Dermis blood vessel endothelial cell (primary cell): ENCODE measurements at regions not wholly inside any gene's neighbourhood (a gene's known extent, or its start where the extent isn't known, plus 50 kb on each side); places are given as distances from the start of the nearest gene placed in this dataset.

ENCODE experiments used
- DNase-seq: peaks from one replicate; pipeline ENCODE4 v3.0.0; 2010

GRCh38 chr10:2431961-2432360, 635.4 kb upstream of the PFKP start:
- no peak for DNase-seq

- DNase-seq: no peak
Observed at GRCh38 chr10:2427412-2427811, 639.9 kb upstream of the PFKP start.

GRCh38 chr10:2425320-2425719, 642.0 kb upstream of the PFKP start:
- DNase-seq: no peak

GRCh38 chr10:2414562-2414961, 652.8 kb upstream of the PFKP start:
- DNase-seq: no peak

GRCh38 chr10:2414039-2414438, 653.3 kb upstream of the PFKP start:
- DNase-seq: no peak

GRCh38 chr10:2410049-2410448, 657.3 kb upstream of the PFKP start:
- no peak for DNase-seq

- DNase-seq: no peak
Observed at GRCh38 chr10:2401459-2401858, 664.1 kb upstream of the ADARB2 start.

GRCh38 chr10:2399482-2399881, 662.2 kb upstream of the ADARB2 start:
- no peak for DNase-seq

GRCh38 chr10:2392145-2392812, 655.0 kb upstream of the ADARB2 start:
- no peak for DNase-seq

GRCh38 chr10:2387672-2388071, 650.3 kb upstream of the ADARB2 start:
- no peak for DNase-seq

- no peak for DNase-seq
Observed at GRCh38 chr10:2387261-2387660, 649.9 kb upstream of the ADARB2 start.

- DNase-seq: no peak
Observed at GRCh38 chr10:2380218-2380617, 642.9 kb upstream of the ADARB2 start.

- DNase-seq: no peak
Observed at GRCh38 chr10:2367083-2367482, 629.8 kb upstream of the ADARB2 start.

GRCh38 chr10:2366264-2366931, 629.1 kb upstream of the ADARB2 start:
- no peak for DNase-seq

GRCh38 chr10:2362331-2362730, 625.0 kb upstream of the ADARB2 start:
- DNase-seq: no peak

GRCh38 chr10:2358586-2358985, 621.3 kb upstream of the ADARB2 start:
- DNase-seq: no peak

GRCh38 chr10:2356670-2357069, 619.3 kb upstream of the ADARB2 start:
- DNase-seq: no peak

- no peak for DNase-seq
Observed at GRCh38 chr10:2351566-2351965, 614.2 kb upstream of the ADARB2 start.

- DNase-seq: no peak
Observed at GRCh38 chr10:2342206-2342605, 604.9 kb upstream of the ADARB2 start.

- DNase-seq: no peak
Observed at GRCh38 chr10:2340831-2341647, 603.7 kb upstream of the ADARB2 start.

GRCh38 chr10:2335626-2336025, 598.3 kb upstream of the ADARB2 start:
- DNase-seq: no peak

GRCh38 chr10:2334575-2334974, 597.2 kb upstream of the ADARB2 start:
- no peak for DNase-seq

- DNase-seq: no peak
Observed at GRCh38 chr10:2329082-2329481, 591.8 kb upstream of the ADARB2 start.

GRCh38 chr10:2326411-2326810, 589.1 kb upstream of the ADARB2 start:
- no peak for DNase-seq
